A673 (cell line): ENCODE measurements at regions not wholly inside any gene's neighbourhood (a gene's known extent, or its start where the extent isn't known, plus 50 kb on each side); places are given as distances from the start of the nearest gene placed in this dataset.

Source experiments
- BruUV-seq: library from RNA; stranded (reverse); fragments of 400-500 nt; replicated peaks from 2 replicates; lab custom pipeline; 2021; lab: Mats Ljungman, UMichigan
- CTCF ChIA-PET: fragments of 300-600 bp; sonication (Branson Sonifier 250); formaldehyde crosslinking; loops from one replicate; lab custom pipeline; 2022; ENCODE audit warnings: antibody characterized with exemption; lab: Charles Lee
- POLR2A ChIA-PET: fragments of 300-600 bp; sonication (Branson Sonifier 250); formaldehyde crosslinking; loops from one replicate; lab custom pipeline; 2022; ENCODE audit warnings: antibody characterized with exemption; ENCODE audit not compliant: low non-redundant PET; lab: Charles Lee
- DNase-seq: peaks from one replicate; pipeline ENCODE4 v3.0.0-alpha.2; 2015; ENCODE audit warnings: low spot score
- H3K27ac ChIP-seq: fragments of 200-600 bp; sonication (generic); 2 replicates; pipeline ENCODE4 v1.5.1; 2016; ENCODE audit warnings: mixed run types, low read depth, mild to moderate bottlenecking, mixed read lengths, antibody characterized with exemption, low read length; ENCODE audit not compliant: poor library complexity, severe bottlenecking
- H3K27me3 ChIP-seq: fragments of 200-600 bp; sonication (generic); replicated peaks from 2 replicates; pipeline ENCODE4 v1.6.1; 2017; ENCODE audit warnings: mixed run types, low read depth, mild to moderate bottlenecking, mixed read lengths, antibody characterized with exemption, low read length; ENCODE audit not compliant: insufficient read depth, poor library complexity
- H3K36me3 ChIP-seq: fragments of 200-600 bp; sonication (generic); 2 replicates; pipeline ENCODE4 v1.6.1; 2016; ENCODE audit warnings: mixed run types, mild to moderate bottlenecking, mixed read lengths, antibody characterized with exemption, low read length; ENCODE audit not compliant: insufficient read depth, poor library complexity, severe bottlenecking
- H3K4me1 ChIP-seq: fragments of 200-600 bp; sonication (generic); 2 replicates; pipeline ENCODE4 v1.6.1; 2017; ENCODE audit warnings: mixed run types, mild to moderate bottlenecking, mixed read lengths, antibody characterized with exemption, low read length; ENCODE audit not compliant: insufficient read depth, poor library complexity, severe bottlenecking
- H3K4me3 ChIP-seq: fragments of 200-600 bp; sonication (generic); 2 replicates; pipeline ENCODE4 v1.5.1; 2016; ENCODE audit warnings: low read depth, mixed run types, mild to moderate bottlenecking, mixed read lengths, low read length; ENCODE audit not compliant: poor library complexity, severe bottlenecking
- H3K9me3 ChIP-seq: fragments of 200-600 bp; sonication (generic); 2 replicates; pipeline ENCODE4 v1.6.1; 2016; ENCODE audit warnings: mixed run types, low read depth, mild to moderate bottlenecking, mixed read lengths, antibody characterized with exemption, low read length; ENCODE audit not compliant: poor library complexity, severe bottlenecking
- CTCF ChIP-seq: fragments of 300-800, 200-600 bp; sonication (generic); conservative IDR thresholded peaks from 2 replicates; pipeline ENCODE4 v1.5.1; 2017; ENCODE audit warnings: low read depth, mild to moderate bottlenecking, antibody characterized with exemption, low read length, moderate library complexity, mixed read lengths
- EZH2 ChIP-seq: fragments of 200-600 bp; sonication (generic); IDR thresholded peaks from 2 replicates; pipeline ENCODE4 v1.6.1; 2017; ENCODE audit warnings: borderline replicate concordance, low read depth, mild to moderate bottlenecking, mixed read lengths, antibody characterized with exemption, low read length; ENCODE audit not compliant: poor library complexity, severe bottlenecking
- intact Hi-C: fragments of 100-400 bp; cut with micrococcal nuclease; formaldehyde crosslinking; loops from one replicate; pipeline ENCODE4 v1.10.0; 2022; ENCODE audit not compliant: unreplicated experiment

GRCh38 chrX:68983004-68983857 lies 154.4 kb downstream of the EFNB1 start:
- no TSS peak for BruUV-seq
- Histone ChIP-seq H3K27ac (no peak overlapping the region), H3K4me3 (no peak overlapping the region), H3K27me3 (no peaks in the 10 kb centered on the region), H3K9me3 (no peaks in the 10 kb centered on the region), H3K36me3 (no peaks in the 10 kb centered on the region), H3K4me1 (no peaks in the 10 kb centered on the region)
- intact Hi-C loops = no loop called here
- DNase-seq = no peak
- ChIA-PET CTCF (no interaction called here), POLR2A (interaction anchor here (0.5 kb wide), 1 partner anchor 136 kb away, joined by 8 read pairs; no protein-coding TSS in a partner anchor)
- TF ChIP-seq EZH2 = no peak
- TF ChIP-seq CTCF = no peak

- ChIA-PET CTCF (no interaction called here), POLR2A (no interaction called here)
- H3K9me3 ChIP-seq = no peaks in the 10 kb centered on the region
- H3K36me3 ChIP-seq = no peaks in the 10 kb centered on the region
- H3K4me1 ChIP-seq = no peaks in the 10 kb centered on the region
- TF ChIP-seq EZH2 (no peak), CTCF (no peak)
- H3K4me3 ChIP-seq = no peak overlapping the region
- BruUV-seq = no TSS peak
- no peak for DNase-seq
- intact Hi-C loops = no loop called here
- H3K27me3 ChIP-seq = no peaks in the 10 kb centered on the region
- no peak overlapping the region for H3K27ac ChIP-seq
These were observed 153.7 kb downstream of the EFNB1 start for GRCh38 chrX:68982476-68982875.

GRCh38 chrX:68980906-68981616 lies 152.2 kb downstream of the EFNB1 start:
- Histone ChIP-seq H3K9me3 (no peaks in the 10 kb centered on the region), H3K27me3 (no peaks in the 10 kb centered on the region), H3K4me1 (no peaks in the 10 kb centered on the region), H3K4me3 (no peak overlapping the region), H3K36me3 (no peaks in the 10 kb centered on the region), H3K27ac (no peak overlapping the region)
- TF ChIP-seq CTCF = no peak
- DNase-seq = no peak
- CTCF ChIA-PET = no interaction called here
- POLR2A ChIA-PET = no interaction called here
- intact Hi-C loops = no loop called here
- no TSS peak for BruUV-seq
